Neural progenitor cell (in vitro differentiated cells): ENCODE measurements at regions not wholly inside any gene's neighbourhood (a gene's known extent, or its start where the extent isn't known, plus 50 kb on each side); places are given as distances from the start of the nearest gene placed in this dataset.

Experiments used
- DNase-seq: peaks from one replicate; pipeline ENCODE4 v3.0.0-alpha.2; 2016; ENCODE audit warnings: low spot score
- H2AFZ ChIP-seq: fragments of 200-600 bp; sonication (generic); replicated peaks from 2 replicates; pipeline ENCODE4 v1.6.1; 2016; ENCODE audit warnings: antibody characterized with exemption
- H3F3A ChIP-seq: fragments of 200-600 bp; sonication (generic); 2 replicates; pipeline ENCODE4 v1.6.1; 2016; ENCODE audit warnings: antibody characterized with exemption, low read depth
- H3K27ac ChIP-seq: fragments of 200-600 bp; sonication (generic); 2 replicates; pipeline ENCODE4 v1.5.1; 2016; ENCODE audit warnings: mild to moderate bottlenecking
- H3K27me3 ChIP-seq: fragments of 200-600 bp; sonication (generic); 2 replicates; pipeline ENCODE4 v1.6.1; 2016; ENCODE audit warnings: mild to moderate bottlenecking, moderate library complexity
- H3K36me3 ChIP-seq: fragments of 200-600 bp; sonication (generic); 2 replicates; pipeline ENCODE4 v1.5.1; 2016
- H3K4me1 ChIP-seq: fragments of 200-600 bp; sonication (generic); 2 replicates; pipeline ENCODE4 v1.6.1; 2016; ENCODE audit warnings: mixed run types
- H3K4me2 ChIP-seq: fragments of 200-600 bp; sonication (generic); 2 replicates; pipeline ENCODE4 v1.6.1; 2016
- H3K4me3 ChIP-seq: fragments of 200-600 bp; sonication (generic); 2 replicates; pipeline ENCODE4 v1.5.1; 2016
- H3K79me2 ChIP-seq: fragments of 200-600 bp; sonication (generic); 2 replicates; pipeline ENCODE4 v1.6.1; 2016; ENCODE audit warnings: low read depth
- H3K9ac ChIP-seq: fragments of 200-600 bp; sonication (generic); 2 replicates; pipeline ENCODE4 v1.6.1; 2016
- H3K9me3 ChIP-seq: fragments of 200-600 bp; sonication (generic); 2 replicates; pipeline ENCODE4 v1.5.1; 2016; ENCODE audit warnings: low read depth
- H4K20me1 ChIP-seq: fragments of 200-600 bp; sonication (generic); 2 replicates; pipeline ENCODE4 v1.6.1; 2016; ENCODE audit warnings: low read depth
- H3K27ac Mint-ChIP-seq: 3 replicates; pipeline ENCODE4 v1.8.0; 2021; ENCODE audit warnings: mixed read lengths
- H3K27me3 Mint-ChIP-seq: 2 replicates; pipeline ENCODE4 v1.8.0; 2022; ENCODE audit warnings: low read depth, mild to moderate bottlenecking, inconsistent platforms, moderate library complexity, mixed read lengths; ENCODE audit not compliant: insufficient read depth
- H3K36me3 Mint-ChIP-seq: 3 replicates; pipeline ENCODE4 v1.8.0; 2021; ENCODE audit warnings: mixed read lengths
- H3K4me1 Mint-ChIP-seq: 3 replicates; pipeline ENCODE4 v1.8.0; 2021; ENCODE audit warnings: mixed read lengths
- H3K4me3 Mint-ChIP-seq: 3 replicates; pipeline ENCODE4 v1.8.0; 2021; ENCODE audit warnings: mild to moderate bottlenecking, moderate library complexity, mixed read lengths
- H3K9me3 Mint-ChIP-seq: 3 replicates; pipeline ENCODE4 v1.8.0; 2020; ENCODE audit warnings: mixed read lengths
- CTCF ChIP-seq: fragments of 200-600 bp; sonication (generic); IDR thresholded peaks from 2 replicates; pipeline ENCODE4 v1.5.1; 2017; ENCODE audit warnings: antibody characterized with exemption, mild to moderate bottlenecking
- EZH2 ChIP-seq: fragments of 200-600 bp; sonication (generic); IDR thresholded peaks from 2 replicates; pipeline ENCODE4 v1.6.1; 2017; ENCODE audit warnings: antibody characterized with exemption, mild to moderate bottlenecking, moderate library complexity
- EZH2phosphoT487 ChIP-seq: fragments of 200-600 bp; sonication (generic); IDR thresholded peaks from 2 replicates; pipeline ENCODE4 v1.6.1; 2017; ENCODE audit warnings: antibody characterized with exemption

DNA sequence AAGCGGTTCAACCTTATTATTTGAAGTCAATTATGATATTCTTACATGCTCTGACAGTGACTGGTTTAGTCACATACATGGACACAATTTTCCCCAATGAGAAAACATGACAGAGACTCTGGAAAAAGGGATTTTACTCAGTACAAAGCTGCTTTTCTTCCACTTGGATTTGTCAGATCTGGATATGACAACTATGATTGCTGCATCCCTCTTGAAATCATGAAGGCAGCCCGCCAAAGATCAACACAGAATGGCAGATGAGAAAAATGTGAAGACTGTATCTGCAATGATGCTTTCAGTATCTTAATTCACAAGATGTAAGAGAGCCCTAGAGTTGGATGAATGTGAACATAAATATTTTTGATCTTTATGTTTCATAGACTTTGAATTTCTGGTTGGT lies 439.6 kb downstream of the CDH8 start:
- Mint-ChIP-seq H3K27me3 (no peaks in the 10 kb centered on the region), H3K36me3 (no peaks in the 10 kb centered on the region), H3K4me1 (no peaks in the 10 kb centered on the region), H3K4me3 (no peak overlapping the region), H3K9me3 (peaks cover 15% of the 10 kb centered on the region), H3K27ac (no peak overlapping the region)
- no peaks in the 10 kb centered on the region for H3K9me3 ChIP-seq
- TF ChIP-seq CTCF (no peak), EZH2 (no peak), EZH2phosphoT487 (no peak)
- no peak overlapping the region for H3K9ac ChIP-seq
- no peaks in the 10 kb centered on the region for H4K20me1 ChIP-seq
- no peak overlapping the region for H3K4me2 ChIP-seq
- H3F3A ChIP-seq: no peaks in the 10 kb centered on the region
- H3K4me1 ChIP-seq: no peaks in the 10 kb centered on the region
- H3K36me3 ChIP-seq: no peaks in the 10 kb centered on the region
- H3K4me3 ChIP-seq: no peak overlapping the region
- H3K27ac ChIP-seq: no peak overlapping the region
- H3K27me3 ChIP-seq: no peaks in the 10 kb centered on the region
- H2AFZ ChIP-seq: no peak overlapping the region
- no peak for DNase-seq
- no peaks in the 10 kb centered on the region for H3K79me2 ChIP-seq

- H3K4me1 Mint-ChIP-seq: no peaks in the 10 kb centered on the region
- peaks cover 2% of the 10 kb centered on the region for H3K27me3 Mint-ChIP-seq
- Histone ChIP-seq H3K4me3 (no peak overlapping the region), H3F3A (no peaks in the 10 kb centered on the region), H2AFZ (no peak overlapping the region), H4K20me1 (no peaks in the 10 kb centered on the region), H3K36me3 (no peaks in the 10 kb centered on the region), H3K4me2 (no peak overlapping the region), H3K9ac (no peak overlapping the region), H3K4me1 (no peaks in the 10 kb centered on the region), H3K79me2 (no peaks in the 10 kb centered on the region), H3K27me3 (no peaks in the 10 kb centered on the region), H3K9me3 (no peaks in the 10 kb centered on the region), H3K27ac (no peak overlapping the region)
- no peak for DNase-seq
- H3K9me3 Mint-ChIP-seq: peaks cover 15% of the 10 kb centered on the region
- no peak overlapping the region for H3K4me3 Mint-ChIP-seq
- no peak overlapping the region for H3K27ac Mint-ChIP-seq
- H3K36me3 Mint-ChIP-seq: no peaks in the 10 kb centered on the region
- no peak for TF ChIP-seq EZH2phosphoT487
- no peak for TF ChIP-seq CTCF
- TF ChIP-seq EZH2: no peak
Measured at GRCh38 chr16:61595605-61596004, 440.6 kb downstream of the CDH8 start.

DNA sequence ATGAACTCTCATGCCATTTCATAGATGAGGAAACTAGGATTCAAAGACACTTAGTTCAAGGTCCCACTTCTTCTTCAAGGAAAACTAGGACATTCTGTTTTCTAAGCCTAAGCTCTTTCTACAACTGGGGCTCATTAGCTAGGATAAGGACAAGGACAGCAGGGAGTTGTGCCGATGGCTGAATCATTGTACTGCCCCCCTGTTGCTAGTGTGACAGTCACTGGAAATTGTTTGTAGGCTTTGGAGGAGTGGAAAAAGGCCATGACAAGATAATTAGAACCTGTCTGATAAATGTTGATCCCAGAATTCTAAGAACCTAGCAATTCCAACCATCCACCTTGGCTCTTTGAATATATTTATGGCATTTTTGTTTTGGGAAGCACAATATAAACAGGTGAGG lies 445.7 kb downstream of the CDH8 start:
- no peaks in the 10 kb centered on the region for H3K36me3 Mint-ChIP-seq

More for the DNA sequence above, 445.7 kb downstream of the CDH8 start:
- H3F3A ChIP-seq: no peaks in the 10 kb centered on the region
- Mint-ChIP-seq H3K9me3 (peaks cover 15% of the 10 kb centered on the region), H3K27me3 (peaks cover 2% of the 10 kb centered on the region), H3K27ac (no peak overlapping the region), H3K4me3 (no peak overlapping the region), H3K4me1 (no peaks in the 10 kb centered on the region)
- H3K9me3 ChIP-seq: no peaks in the 10 kb centered on the region
- no peak overlapping the region for H3K4me3 ChIP-seq
- H3K9ac ChIP-seq: no peak overlapping the region
- TF ChIP-seq CTCF: no peak
- TF ChIP-seq EZH2phosphoT487: no peak
- no peak for TF ChIP-seq EZH2
- H4K20me1 ChIP-seq: no peaks in the 10 kb centered on the region
- H2AFZ ChIP-seq: no peak overlapping the region
- H3K36me3 ChIP-seq: no peaks in the 10 kb centered on the region
- DNase-seq: peak; percentile 24
- H3K4me1 ChIP-seq: no peaks in the 10 kb centered on the region
- no peaks in the 10 kb centered on the region for H3K79me2 ChIP-seq
- H3K27ac ChIP-seq: no peak overlapping the region
- H3K27me3 ChIP-seq: no peaks in the 10 kb centered on the region
- no peak overlapping the region for H3K4me2 ChIP-seq
